ENCODE measurements at regions not wholly inside any gene's neighbourhood (a gene's known extent, or its start where the extent isn't known, plus 50 kb on each side); places are given as distances from the start of the nearest gene placed in this dataset.

DNA sequence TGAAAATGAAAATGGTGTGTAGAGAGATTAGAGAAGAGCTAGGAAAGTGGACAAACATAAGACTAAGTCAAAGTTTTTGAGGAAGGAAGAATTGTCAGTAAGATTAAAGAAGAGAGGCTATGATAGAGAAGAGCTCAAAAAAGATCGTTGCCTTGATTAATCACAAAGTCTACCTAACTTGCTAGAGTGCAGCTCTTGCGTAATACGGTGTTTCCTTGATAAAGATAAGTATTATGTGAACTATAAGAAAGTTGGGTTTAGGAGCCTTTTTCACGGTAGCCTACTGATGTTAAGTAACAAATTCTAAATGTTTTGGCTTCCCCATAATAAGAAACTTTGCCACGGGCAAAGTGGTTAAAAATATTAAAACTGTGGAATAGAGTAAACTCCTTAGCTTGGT lies 226.4 kb upstream of the NRXN1 start:
- TF ChIP-seq, protein P1, sequence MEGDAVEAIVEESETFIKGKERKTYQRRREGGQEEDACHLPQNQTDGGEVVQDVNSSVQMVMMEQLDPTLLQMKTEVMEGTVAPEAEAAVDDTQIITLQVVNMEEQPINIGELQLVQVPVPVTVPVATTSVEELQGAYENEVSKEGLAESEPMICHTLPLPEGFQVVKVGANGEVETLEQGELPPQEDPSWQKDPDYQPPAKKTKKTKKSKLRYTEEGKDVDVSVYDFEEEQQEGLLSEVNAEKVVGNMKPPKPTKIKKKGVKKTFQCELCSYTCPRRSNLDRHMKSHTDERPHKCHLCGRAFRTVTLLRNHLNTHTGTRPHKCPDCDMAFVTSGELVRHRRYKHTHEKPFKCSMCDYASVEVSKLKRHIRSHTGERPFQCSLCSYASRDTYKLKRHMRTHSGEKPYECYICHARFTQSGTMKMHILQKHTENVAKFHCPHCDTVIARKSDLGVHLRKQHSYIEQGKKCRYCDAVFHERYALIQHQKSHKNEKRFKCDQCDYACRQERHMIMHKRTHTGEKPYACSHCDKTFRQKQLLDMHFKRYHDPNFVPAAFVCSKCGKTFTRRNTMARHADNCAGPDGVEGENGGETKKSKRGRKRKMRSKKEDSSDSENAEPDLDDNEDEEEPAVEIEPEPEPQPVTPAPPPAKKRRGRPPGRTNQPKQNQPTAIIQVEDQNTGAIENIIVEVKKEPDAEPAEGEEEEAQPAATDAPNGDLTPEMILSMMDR (IDR thresholded peaks at IDR 0.05; ENCODE audit: borderline replicate concordance, control extremely low read depth, extremely low read depth, insufficient read depth, missing control alignments): no peak
- in situ Hi-C loops (cut with MboI; ENCODE audit: low sequenced_read_pairs, unreplicated experiment): no loop called here
- no peak for DNase-seq (ENCODE audit: low spot score)

DNA sequence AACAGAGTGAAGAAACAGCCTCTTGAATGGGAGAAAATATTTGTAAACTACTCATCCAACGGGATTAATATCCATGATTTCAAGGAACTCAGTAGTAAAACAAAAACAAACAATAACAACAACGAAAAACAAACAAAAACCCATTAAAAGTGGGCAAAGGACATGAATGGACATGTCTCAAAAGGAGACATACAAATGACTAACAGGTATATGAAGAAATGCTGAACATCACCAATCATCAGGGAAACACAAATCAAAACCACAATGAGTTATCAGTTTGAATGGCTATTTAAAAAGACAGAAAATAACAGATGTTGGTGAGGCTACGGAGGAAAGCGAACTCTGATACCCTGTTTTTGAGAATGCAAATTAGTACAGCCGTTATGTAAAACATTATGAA lies 224.8 kb upstream of the NRXN1 start:
- TF ChIP-seq, protein P1 (IDR thresholded peaks at IDR 0.05; ENCODE audit: borderline replicate concordance, control extremely low read depth, extremely low read depth, insufficient read depth, missing control alignments): no peak
- in situ Hi-C loops (cut with MboI; ENCODE audit: low sequenced_read_pairs, unreplicated experiment): no loop called here
- DNase-seq (ENCODE audit: low spot score): no peak

DNA sequence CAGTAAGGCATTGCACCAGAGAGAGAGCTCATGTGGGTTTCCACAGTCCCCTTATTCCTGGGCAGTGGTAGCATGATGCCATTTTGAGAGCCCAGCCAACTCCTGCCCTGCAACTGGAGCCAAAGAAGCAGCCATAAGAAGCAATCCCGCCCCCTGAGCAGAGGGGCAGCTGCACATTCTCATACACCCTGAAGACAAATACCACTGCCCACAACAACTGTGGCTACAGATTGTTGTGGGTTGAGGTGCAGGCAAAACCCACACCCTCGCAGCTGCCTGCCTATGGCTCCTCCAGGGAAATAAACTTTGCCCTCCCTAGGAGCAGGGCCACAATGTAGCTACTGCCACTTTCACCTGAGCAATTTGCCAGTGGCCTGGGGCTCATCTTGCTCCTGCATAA lies 219.4 kb upstream of the NRXN1 start:
- DNase-seq (ENCODE audit: low spot score): no peak
- TF ChIP-seq, protein P1 (IDR thresholded peaks at IDR 0.05; ENCODE audit: borderline replicate concordance, control extremely low read depth, extremely low read depth, insufficient read depth, missing control alignments): no peak
- in situ Hi-C loops (cut with MboI; ENCODE audit: low sequenced_read_pairs, unreplicated experiment): no loop called here

DNA sequence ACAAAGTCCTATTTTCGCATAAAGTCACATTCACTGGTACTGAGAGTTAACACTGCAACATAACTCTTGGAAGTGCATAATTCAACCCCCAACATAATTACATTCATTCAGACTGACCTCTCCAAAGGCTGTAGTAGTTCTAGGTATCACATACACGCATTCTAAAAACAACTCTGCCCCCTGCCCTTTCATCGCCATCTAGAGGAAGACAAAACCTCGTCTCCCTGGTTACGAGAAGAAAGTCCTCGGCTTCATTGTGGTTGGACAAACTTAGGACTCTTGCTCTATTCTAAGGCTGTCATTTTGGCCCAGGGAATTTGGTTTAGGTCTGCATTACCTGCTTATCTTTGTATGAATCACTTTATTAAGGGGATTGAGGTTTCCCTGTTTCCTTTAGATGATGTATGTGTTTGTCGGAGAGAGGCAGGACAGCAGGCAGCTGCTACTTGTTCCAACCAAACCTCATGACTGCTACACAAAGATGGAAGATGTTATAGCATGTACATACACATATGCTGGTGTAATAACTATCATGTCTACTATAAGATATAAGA lies 215.4 kb upstream of the NRXN1 start:
- DNase-seq (ENCODE audit: low spot score): no peak
- in situ Hi-C loops (cut with MboI; ENCODE audit: low sequenced_read_pairs, unreplicated experiment): no loop called here
- TF ChIP-seq, protein P1 (IDR thresholded peaks at IDR 0.05; ENCODE audit: borderline replicate concordance, control extremely low read depth, extremely low read depth, insufficient read depth, missing control alignments): no peak

DNA sequence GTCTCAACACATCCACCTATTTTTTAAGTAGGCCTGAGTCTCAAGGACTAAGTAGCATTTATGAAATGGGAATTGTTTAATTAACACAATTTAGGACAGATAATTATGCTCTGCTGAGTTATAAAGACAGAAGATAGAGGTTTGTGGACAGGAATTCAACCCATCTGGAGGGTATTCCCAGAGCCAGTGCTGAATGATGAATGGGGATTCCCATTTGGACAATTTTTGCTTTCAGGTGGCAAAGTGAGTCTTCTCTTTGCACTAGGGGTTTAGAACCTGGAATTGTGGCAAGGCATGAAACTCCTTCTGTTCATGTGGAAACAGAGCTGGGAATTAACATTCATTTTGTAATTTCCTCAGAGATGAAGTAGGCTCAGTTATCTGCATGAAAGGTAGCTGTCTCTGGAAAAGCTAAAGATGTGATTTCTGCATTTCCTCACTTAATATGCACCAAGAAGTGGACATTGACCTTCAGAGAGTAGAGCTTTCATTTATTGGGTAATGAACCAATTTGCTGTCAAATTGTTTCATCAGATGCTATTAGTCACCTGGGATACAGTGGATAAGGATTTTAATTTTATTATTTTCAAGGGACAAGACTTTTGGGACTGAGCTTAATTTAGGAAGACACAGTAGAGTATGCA lies 212.1 kb upstream of the NRXN1 start:
- in situ Hi-C loops (cut with MboI; ENCODE audit: low sequenced_read_pairs, unreplicated experiment): no loop called here
- DNase-seq (ENCODE audit: low spot score): no peak
- TF ChIP-seq, protein P1 (IDR thresholded peaks at IDR 0.05; ENCODE audit: borderline replicate concordance, control extremely low read depth, extremely low read depth, insufficient read depth, missing control alignments): no peak

DNA sequence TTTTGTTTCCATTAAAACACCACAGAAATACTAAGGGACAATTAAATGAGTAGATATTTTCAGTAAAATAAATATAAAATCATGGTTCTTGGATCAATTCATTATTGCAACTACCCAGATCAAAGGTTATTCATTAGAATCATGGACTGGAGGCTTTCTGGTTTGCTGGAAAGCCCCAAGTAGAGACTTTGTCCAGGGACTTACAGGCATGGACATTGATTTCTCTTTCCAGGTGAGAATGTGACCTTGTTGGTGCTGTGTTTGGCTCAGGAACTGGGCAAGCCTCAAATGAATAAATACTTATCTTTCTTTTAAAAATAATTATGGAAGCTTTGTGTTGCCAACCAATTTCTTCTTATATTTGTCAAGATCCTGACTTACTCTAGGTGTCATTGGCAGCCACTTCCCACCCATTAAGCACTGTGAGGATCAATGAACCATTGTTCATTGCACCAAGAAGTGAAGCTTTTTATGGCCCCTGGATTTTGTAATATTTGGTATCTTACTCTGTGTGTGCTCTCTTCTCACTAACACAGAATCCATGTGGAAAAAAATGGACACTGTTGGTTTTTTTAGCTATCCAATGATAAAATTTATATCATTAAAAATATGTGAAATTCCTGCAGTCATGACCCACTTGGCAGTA lies 205.8 kb upstream of the NRXN1 start:
- in situ Hi-C loops (cut with MboI; ENCODE audit: low sequenced_read_pairs, unreplicated experiment): no loop called here
- TF ChIP-seq, protein P1 (IDR thresholded peaks at IDR 0.05; ENCODE audit: borderline replicate concordance, control extremely low read depth, extremely low read depth, insufficient read depth, missing control alignments): no peak
- no peak for DNase-seq (ENCODE audit: low spot score)
